Adrenal gland (tissue), 5 donors: ENCODE measurements at regions not wholly inside any gene's neighbourhood (a gene's known extent, or its start where the extent isn't known, plus 50 kb on each side); places are given as distances from the start of the nearest gene placed in this dataset.

Source experiments
- POLR2A ChIP-seq, 2 donors: fragments of 450-650 bp; IDR thresholded peaks; one replicate each; pipeline ENCODE4 v1.6.1; 2017; ENCODE audit warnings: antibody characterized with exemption in 2 of 2, mild to moderate bottlenecking in 2 of 2, moderate library complexity in 1 of 2
- TF ChIP-seq, protein P1 (sequence below), 6 experiments: fragments of 450-650 bp in 4 of 6; fragments of 200-600 bp in 2 of 6; sonication (generic) in 1 of 6; IDR thresholded peaks; 1 replicate in 5 of 6; 2 replicates in 1 of 6; pipeline versions ENCODE4 v1.5.1 to v1.8.0; 2016 to 2021; ENCODE audit warnings: antibody characterized with exemption in 6 of 6, mild to moderate bottlenecking in 2 of 6, moderate library complexity in 1 of 6
- donor health status: DM: no; HTN: no; CAD: no.

DNA sequence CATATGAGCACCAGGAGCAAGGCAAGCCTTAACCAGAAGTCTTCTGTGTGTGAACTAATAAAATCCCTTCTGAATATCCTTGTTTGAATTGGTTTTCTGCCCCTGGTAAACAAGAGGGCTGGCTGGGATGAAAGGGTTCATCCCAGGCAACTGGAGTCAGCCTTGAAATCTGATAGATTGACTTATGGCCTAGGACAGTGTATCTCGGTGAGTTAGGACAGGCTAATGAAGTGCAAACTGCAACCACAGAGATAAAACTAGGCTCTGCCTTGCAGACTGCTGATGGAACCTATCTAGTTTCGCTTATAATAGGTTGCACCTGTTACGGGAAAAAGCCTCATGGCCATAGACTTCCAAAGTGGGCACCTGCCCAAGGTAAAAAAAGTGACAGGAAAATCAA lies 451.9 kb upstream of the NOVA1 start:
- TF ChIP-seq POLR2A (IDR thresholded peaks at IDR 0.05), result no peak
- TF ChIP-seq, protein P1, sequence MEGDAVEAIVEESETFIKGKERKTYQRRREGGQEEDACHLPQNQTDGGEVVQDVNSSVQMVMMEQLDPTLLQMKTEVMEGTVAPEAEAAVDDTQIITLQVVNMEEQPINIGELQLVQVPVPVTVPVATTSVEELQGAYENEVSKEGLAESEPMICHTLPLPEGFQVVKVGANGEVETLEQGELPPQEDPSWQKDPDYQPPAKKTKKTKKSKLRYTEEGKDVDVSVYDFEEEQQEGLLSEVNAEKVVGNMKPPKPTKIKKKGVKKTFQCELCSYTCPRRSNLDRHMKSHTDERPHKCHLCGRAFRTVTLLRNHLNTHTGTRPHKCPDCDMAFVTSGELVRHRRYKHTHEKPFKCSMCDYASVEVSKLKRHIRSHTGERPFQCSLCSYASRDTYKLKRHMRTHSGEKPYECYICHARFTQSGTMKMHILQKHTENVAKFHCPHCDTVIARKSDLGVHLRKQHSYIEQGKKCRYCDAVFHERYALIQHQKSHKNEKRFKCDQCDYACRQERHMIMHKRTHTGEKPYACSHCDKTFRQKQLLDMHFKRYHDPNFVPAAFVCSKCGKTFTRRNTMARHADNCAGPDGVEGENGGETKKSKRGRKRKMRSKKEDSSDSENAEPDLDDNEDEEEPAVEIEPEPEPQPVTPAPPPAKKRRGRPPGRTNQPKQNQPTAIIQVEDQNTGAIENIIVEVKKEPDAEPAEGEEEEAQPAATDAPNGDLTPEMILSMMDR (IDR thresholded peaks at IDR 0.05), result no peak
